Neural cell (in vitro differentiated cells): ENCODE measurements at regions not wholly inside any gene's neighbourhood (a gene's known extent, or its start where the extent isn't known, plus 50 kb on each side); places are given as distances from the start of the nearest gene placed in this dataset.

ENCODE experiments used
- H2AFZ ChIP-seq: fragments of 200-600, 300-800 bp; sonication (generic), shearing (Covaris generic); 2 replicates; pipeline ENCODE4 v1.6.0; 2014; ENCODE audit warnings: low read depth, mild to moderate bottlenecking, antibody characterized with exemption, low read length, moderate library complexity
- H3F3A ChIP-seq: fragments of 200-600 bp; shearing (Covaris generic); 2 replicates; pipeline ENCODE4 v1.6.1; 2016; ENCODE audit warnings: mild to moderate bottlenecking, moderate library complexity, mixed read lengths, antibody characterized with exemption, low read length; ENCODE audit not compliant: insufficient read depth, poor library complexity, severe bottlenecking
- H3K27ac ChIP-seq: fragments of 200-600, 300-800 bp; sonication (generic), shearing (Covaris generic); 2 replicates; pipeline ENCODE4 v1.5.1; 2014; ENCODE audit warnings: mild to moderate bottlenecking, low read length, moderate library complexity
- H3K27me3 ChIP-seq: fragments of 300-800, 200-600 bp; sonication (generic), shearing (Covaris generic); 2 replicates; pipeline ENCODE4 v1.6.0; 2014; ENCODE audit warnings: mild to moderate bottlenecking, low read depth, low read length, moderate library complexity; ENCODE audit not compliant: insufficient read depth
- H3K36me3 ChIP-seq: fragments of 300-800, 200-600 bp; sonication (generic), shearing (Covaris generic); 2 replicates; pipeline ENCODE4 v1.5.1; 2014; ENCODE audit warnings: mild to moderate bottlenecking, antibody characterized with exemption, low read length, moderate library complexity; ENCODE audit not compliant: insufficient read depth
- H3K4me2 ChIP-seq: fragments of 300-800, 200-600 bp; sonication (generic), shearing (Covaris generic); 2 replicates; pipeline ENCODE4 v1.6.0; 2014; ENCODE audit warnings: mild to moderate bottlenecking, low read length
- H3K4me3 ChIP-seq: fragments of 300-800, 200-600 bp; sonication (generic), shearing (Covaris generic); 2 replicates; pipeline ENCODE4 v1.5.1; 2014; ENCODE audit warnings: mild to moderate bottlenecking, low read length, moderate library complexity
- H3K79me2 ChIP-seq: fragments of 200-600 bp; shearing (Covaris generic); replicated peaks from 2 replicates; pipeline ENCODE4 v1.6.0; 2014; ENCODE audit warnings: mild to moderate bottlenecking, low read length, moderate library complexity; ENCODE audit not compliant: insufficient read depth
- H3K9ac ChIP-seq: fragments of 300-800, 200-600 bp; sonication (generic), shearing (Covaris generic); 2 replicates; pipeline ENCODE4 v1.6.1; 2016; ENCODE audit warnings: mild to moderate bottlenecking, low read length, mixed read lengths
- H3K9me2 ChIP-seq: fragments of 200-600 bp; shearing (Covaris generic); 2 replicates; pipeline ENCODE4 v1.6.1; 2016; ENCODE audit warnings: mild to moderate bottlenecking, low read length, mixed read lengths; ENCODE audit not compliant: insufficient read depth
- H3K9me3 ChIP-seq: fragments of 200-600, 300-800 bp; sonication (generic), shearing (Covaris generic); 2 replicates; pipeline ENCODE4 v1.6.1; 2016; ENCODE audit warnings: mild to moderate bottlenecking, mixed run types, low read length, moderate library complexity, mixed read lengths
- H4K20me1 ChIP-seq: fragments of 200-600 bp; shearing (Covaris generic); 2 replicates; pipeline ENCODE4 v1.6.1; 2016; ENCODE audit warnings: mild to moderate bottlenecking, mixed run types; ENCODE audit not compliant: insufficient read depth
- CTCF ChIP-seq: fragments of 450-650 bp; IDR thresholded peaks from 2 replicates; pipeline ENCODE4 v1.5.1; 2014; ENCODE audit warnings: antibody characterized with exemption, mild to moderate bottlenecking, moderate library complexity; ENCODE audit not compliant: poor library complexity, severe bottlenecking
- EP300 ChIP-seq: fragments of 450-650 bp; conservative IDR thresholded peaks from 2 replicates; pipeline ENCODE4 v1.6.1; 2014; ENCODE audit warnings: antibody characterized with exemption, mild to moderate bottlenecking, moderate library complexity; ENCODE audit not compliant: poor library complexity, severe bottlenecking
- EZH2 ChIP-seq: fragments of 200-600, 300-800 bp; shearing (Covaris generic), sonication (generic); IDR thresholded peaks from 2 replicates; pipeline ENCODE4 v1.6.1; 2014; ENCODE audit warnings: antibody characterized with exemption, low read length, borderline replicate concordance, mild to moderate bottlenecking; ENCODE audit not compliant: insufficient read depth, poor library complexity, severe bottlenecking
- MXI1 ChIP-seq: fragments of 450-650 bp; conservative IDR thresholded peaks from 2 replicates; pipeline ENCODE4 v1.6.1; 2014; ENCODE audit warnings: antibody characterized with exemption, mild to moderate bottlenecking; ENCODE audit not compliant: poor library complexity, severe bottlenecking
- POLR2AphosphoS5 ChIP-seq: IDR thresholded peaks from 2 replicates; pipeline ENCODE4 v1.6.1; 2012
- RAD21 ChIP-seq: fragments of 450-650 bp; conservative IDR thresholded peaks from 2 replicates; pipeline ENCODE4 v1.6.1; 2014; ENCODE audit warnings: antibody characterized with exemption, mild to moderate bottlenecking, moderate library complexity
- REST ChIP-seq: IDR thresholded peaks from 2 replicates; pipeline ENCODE4 v1.6.1; 2012; ENCODE audit warnings: borderline replicate concordance
- SMC3 ChIP-seq: fragments of 450-650 bp; conservative IDR thresholded peaks from 2 replicates; pipeline ENCODE4 v1.6.1; 2014; ENCODE audit warnings: antibody characterized with exemption, mild to moderate bottlenecking, moderate library complexity; ENCODE audit not compliant: poor library complexity
- TAF1 ChIP-seq: IDR thresholded peaks from 2 replicates; pipeline ENCODE4 v1.6.1; 2012; ENCODE audit warnings: low read depth

GRCh38 chr14:47763188-47763854 lies 87.9 kb upstream of the MDGA2 start:
- H3K4me2 ChIP-seq = no peak overlapping the region
- TF ChIP-seq MXI1 = no peak
- no peak for TF ChIP-seq EP300
- no peak for TF ChIP-seq SMC3
- H4K20me1 ChIP-seq = no peaks in the 10 kb centered on the region
- H3K27ac ChIP-seq = no peak overlapping the region
- no peak overlapping the region for H3K9ac ChIP-seq
- no peaks in the 10 kb centered on the region for H3K36me3 ChIP-seq
- no peaks in the 10 kb centered on the region for H3K79me2 ChIP-seq
- H3K9me3 ChIP-seq = no peaks in the 10 kb centered on the region
- no peaks in the 10 kb centered on the region for H3F3A ChIP-seq
- no peaks in the 10 kb centered on the region for H3K9me2 ChIP-seq
- H2AFZ ChIP-seq = no peak overlapping the region
- no peak overlapping the region for H3K4me3 ChIP-seq
- no peaks in the 10 kb centered on the region for H3K27me3 ChIP-seq

GRCh38 chr14:47746986-47747385 lies 71.6 kb upstream of the MDGA2 start:
- H3F3A ChIP-seq = no peaks in the 10 kb centered on the region
- TF ChIP-seq EP300 = no peak
- TF ChIP-seq TAF1 = no peak
- no peak for TF ChIP-seq CTCF
- no peak for TF ChIP-seq RAD21
- TF ChIP-seq MXI1 = no peak
- no peak for TF ChIP-seq SMC3
- TF ChIP-seq POLR2AphosphoS5 = no peak
- H2AFZ ChIP-seq = no peak overlapping the region
- no peak overlapping the region for H3K27ac ChIP-seq
- no peaks in the 10 kb centered on the region for H4K20me1 ChIP-seq
- H3K9me2 ChIP-seq = no peaks in the 10 kb centered on the region
- H3K36me3 ChIP-seq = no peaks in the 10 kb centered on the region
- no peaks in the 10 kb centered on the region for H3K79me2 ChIP-seq
- H3K4me2 ChIP-seq = no peak overlapping the region
- H3K4me3 ChIP-seq = no peak overlapping the region
- no peak overlapping the region for H3K9ac ChIP-seq
- H3K9me3 ChIP-seq = no peaks in the 10 kb centered on the region
- H3K27me3 ChIP-seq = no peaks in the 10 kb centered on the region

GRCh38 chr14:47744155-47744554 lies 68.8 kb upstream of the MDGA2 start:
- TF ChIP-seq REST (no peak), TAF1 (no peak), SMC3 (no peak), CTCF (no peak), RAD21 (no peak), POLR2AphosphoS5 (no peak), EZH2 (no peak), EP300 (no peak), MXI1 (no peak)
- Histone ChIP-seq H3K9me3 (no peaks in the 10 kb centered on the region), H3K27me3 (no peaks in the 10 kb centered on the region), H4K20me1 (no peaks in the 10 kb centered on the region), H3F3A (no peaks in the 10 kb centered on the region), H3K4me2 (no peak overlapping the region), H3K9ac (no peak overlapping the region), H3K79me2 (no peaks in the 10 kb centered on the region), H3K36me3 (no peaks in the 10 kb centered on the region), H3K4me3 (no peak overlapping the region), H2AFZ (no peak overlapping the region), H3K9me2 (no peaks in the 10 kb centered on the region), H3K27ac (no peak overlapping the region)
